Stimulated activated CD8-positive, alpha-beta memory T cell treated with anti-CD3 and anti-CD28 coated beads, Interleukin-15, amount 100 ng/mL, for 1 hour (primary cell): ENCODE measurements at regions not wholly inside any gene's neighbourhood (a gene's known extent, or its start where the extent isn't known, plus 50 kb on each side); places are given as distances from the start of the nearest gene placed in this dataset.

Source experiments
- DNase-seq: peaks from one replicate; pipeline ENCODE4 v3.0.0-alpha.2; 2020; ENCODE audit warnings: low read depth

- DNase-seq, result no peak
These were observed 709.4 kb upstream of the KIRREL3 start for GRCh38 chr11:127709960-127710359.

GRCh38 chr11:127693686-127694085 is 693.1 kb upstream of the KIRREL3 start:
- no peak for DNase-seq

GRCh38 chr11:127683321-127683720 is 682.8 kb upstream of the KIRREL3 start:
- no peak for DNase-seq

GRCh38 chr11:127679816-127680545 is 679.4 kb upstream of the KIRREL3 start:
- DNase-seq, result no peak

GRCh38 chr11:127678631-127679030 is 678.1 kb upstream of the KIRREL3 start:
- no peak for DNase-seq

GRCh38 chr11:127677660-127678425 is 677.3 kb upstream of the KIRREL3 start:
- no peak for DNase-seq

GRCh38 chr11:127675581-127675980 is 675.0 kb upstream of the KIRREL3 start:
- no peak for DNase-seq

- DNase-seq, result no peak
These were observed 674.2 kb upstream of the KIRREL3 start for GRCh38 chr11:127674754-127675153.

- DNase-seq, result no peak
These were observed 670.0 kb upstream of the KIRREL3 start for GRCh38 chr11:127670374-127671119.

GRCh38 chr11:127656116-127656836 is 655.7 kb upstream of the KIRREL3 start:
- no peak for DNase-seq

- no peak for DNase-seq
These were observed 652.5 kb upstream of the KIRREL3 start for GRCh38 chr11:127653076-127653475.

GRCh38 chr11:127651888-127652221 is 651.3 kb upstream of the KIRREL3 start:
- no peak for DNase-seq

- DNase-seq, result no peak
These were observed 650.8 kb upstream of the KIRREL3 start for GRCh38 chr11:127651175-127651887.

- DNase-seq, result no peak
These were observed 649.4 kb upstream of the KIRREL3 start for GRCh38 chr11:127649958-127650357.

- DNase-seq, result no peak
These were observed 648.5 kb upstream of the KIRREL3 start for GRCh38 chr11:127649071-127649470.

GRCh38 chr11:127648583-127648982 is 648.0 kb upstream of the KIRREL3 start:
- DNase-seq, result no peak

- DNase-seq, result no peak
These were observed 643.8 kb upstream of the KIRREL3 start for GRCh38 chr11:127644366-127644765.

GRCh38 chr11:127643268-127644058 is 642.9 kb upstream of the KIRREL3 start:
- no peak for DNase-seq

- DNase-seq, result no peak
These were observed 640.2 kb upstream of the KIRREL3 start for GRCh38 chr11:127640561-127641451.

- DNase-seq, result no peak
These were observed 639.3 kb upstream of the KIRREL3 start for GRCh38 chr11:127639916-127640315.
